ENCODE measurements at regions not wholly inside any gene's neighbourhood (a gene's known extent, or its start where the extent isn't known, plus 50 kb on each side); places are given as distances from the start of the nearest gene placed in this dataset.
"Not testable (repeated sequence)": the region's sequence is repeated elsewhere in the genome, so short reads cannot be mapped to it uniquely, and the experiment has no call there.

- not testable (repeated sequence) for H2AFZ ChIP-seq (ENCODE audit: low read length); H3K4me2 ChIP-seq (ENCODE audit: low read depth, low read length, poor library complexity, severe bottlenecking); H3K36me3 ChIP-seq (ENCODE audit: insufficient read depth, low read length); H3K9me3 ChIP-seq (ENCODE audit: low read length); H3K4me3 ChIP-seq (ENCODE audit: low read length); H3K9me2 ChIP-seq (replicated peaks; ENCODE audit: insufficient read depth, low read length); H3K9ac ChIP-seq (ENCODE audit: low read length); H3K4me1 ChIP-seq (ENCODE audit: low read length); H3K27ac ChIP-seq (ENCODE audit: low read length); DNase-seq; H4K20me1 ChIP-seq (ENCODE audit: insufficient read depth, low read depth, low read length); H3K27me3 ChIP-seq (ENCODE audit: low read length); H3K79me2 ChIP-seq (ENCODE audit: low read length)
These were observed 61.5 kb upstream of the IPO5 start for GRCh38 chr13:97891964-97892363.

GRCh38 chr13:97892717-97893116 is 60.8 kb upstream of the IPO5 start:
- Histone ChIP-seq H3K9me3 (ENCODE audit: low read length) (no peaks in the 10 kb centered on the region), H3K4me1 (ENCODE audit: low read length) (no peaks in the 10 kb centered on the region), H3K79me2 (ENCODE audit: low read length) (no peaks in the 10 kb centered on the region), H3K9ac (ENCODE audit: low read length) (no peak overlapping the region), H4K20me1 (ENCODE audit: insufficient read depth, low read depth, low read length) (no peaks in the 10 kb centered on the region), H3K36me3 (ENCODE audit: insufficient read depth, low read length) (no peaks in the 10 kb centered on the region), H3K9me2 (replicated peaks; ENCODE audit: insufficient read depth, low read length) (no peaks in the 10 kb centered on the region), H3K27ac (ENCODE audit: low read length) (no peak overlapping the region), H2AFZ (ENCODE audit: low read length) (no peak overlapping the region), H3K4me3 (ENCODE audit: low read length) (no peak overlapping the region), H3K27me3 (ENCODE audit: low read length) (no peaks in the 10 kb centered on the region), H3K4me2 (ENCODE audit: low read depth, low read length, poor library complexity, severe bottlenecking) (no peak overlapping the region)
- peak; percentile 21 for DNase-seq

GRCh38 chr13:97895383-97895782 is 58.1 kb upstream of the IPO5 start:
- no peaks in the 10 kb centered on the region for H3K4me1 ChIP-seq (ENCODE audit: low read length)
- no peaks in the 10 kb centered on the region for H3K9me3 ChIP-seq (ENCODE audit: low read length)
- DNase-seq = no peak
- H3K27ac ChIP-seq (ENCODE audit: low read length) = no peak overlapping the region
- no peaks in the 10 kb centered on the region for H3K27me3 ChIP-seq (ENCODE audit: low read length)
- no peaks in the 10 kb centered on the region for H3K36me3 ChIP-seq (ENCODE audit: insufficient read depth, low read length)
- no peak overlapping the region for H3K4me2 ChIP-seq (ENCODE audit: low read depth, low read length, poor library complexity, severe bottlenecking)
- H3K9ac ChIP-seq (ENCODE audit: low read length) = no peak overlapping the region
- no peaks in the 10 kb centered on the region for H3K9me2 ChIP-seq (replicated peaks; ENCODE audit: insufficient read depth, low read length)
- no peak overlapping the region for H2AFZ ChIP-seq (ENCODE audit: low read length)
- no peaks in the 10 kb centered on the region for H4K20me1 ChIP-seq (ENCODE audit: insufficient read depth, low read depth, low read length)
- no peaks in the 10 kb centered on the region for H3K79me2 ChIP-seq (ENCODE audit: low read length)
- no peak overlapping the region for H3K4me3 ChIP-seq (ENCODE audit: low read length)

- H3K4me2 ChIP-seq (ENCODE audit: low read depth, low read length, poor library complexity, severe bottlenecking) = no peak overlapping the region
- H3K9me2 ChIP-seq (replicated peaks; ENCODE audit: insufficient read depth, low read length) = no peaks in the 10 kb centered on the region
- H2AFZ ChIP-seq (ENCODE audit: low read length) = no peak overlapping the region
- H3K27me3 ChIP-seq (ENCODE audit: low read length) = no peaks in the 10 kb centered on the region
- H3K27ac ChIP-seq (ENCODE audit: low read length) = no peak overlapping the region
- DNase-seq = no peak
- H3K9ac ChIP-seq (ENCODE audit: low read length) = no peak overlapping the region
- H3K36me3 ChIP-seq (ENCODE audit: insufficient read depth, low read length) = no peaks in the 10 kb centered on the region
- H3K4me1 ChIP-seq (ENCODE audit: low read length) = no peaks in the 10 kb centered on the region
- no peak overlapping the region for H3K4me3 ChIP-seq (ENCODE audit: low read length)
- no peaks in the 10 kb centered on the region for H3K79me2 ChIP-seq (ENCODE audit: low read length)
- no peaks in the 10 kb centered on the region for H4K20me1 ChIP-seq (ENCODE audit: insufficient read depth, low read depth, low read length)
- H3K9me3 ChIP-seq (ENCODE audit: low read length) = no peaks in the 10 kb centered on the region
These were observed 57.0 kb upstream of the IPO5 start for GRCh38 chr13:97896446-97896845.

GRCh38 chr13:97901716-97902115 is 51.8 kb upstream of the IPO5 start:
- Histone ChIP-seq H3K79me2 (ENCODE audit: low read length) (no peaks in the 10 kb centered on the region), H3K27ac (ENCODE audit: low read length) (no peak overlapping the region), H3K4me2 (ENCODE audit: low read depth, low read length, poor library complexity, severe bottlenecking) (no peak overlapping the region), H3K27me3 (ENCODE audit: low read length) (no peaks in the 10 kb centered on the region), H3K36me3 (ENCODE audit: insufficient read depth, low read length) (no peaks in the 10 kb centered on the region), H4K20me1 (ENCODE audit: insufficient read depth, low read depth, low read length) (no peaks in the 10 kb centered on the region), H3K4me3 (ENCODE audit: low read length) (no peak overlapping the region), H3K9ac (ENCODE audit: low read length) (no peak overlapping the region), H3K9me3 (ENCODE audit: low read length) (no peaks in the 10 kb centered on the region), H3K4me1 (ENCODE audit: low read length) (no peaks in the 10 kb centered on the region), H2AFZ (ENCODE audit: low read length) (no peak overlapping the region), H3K9me2 (replicated peaks; ENCODE audit: insufficient read depth, low read length) (no peaks in the 10 kb centered on the region)
- DNase-seq = no peak

All from Karpas-422 (cell line).